GM12873 (cell line): ENCODE measurements at regions not wholly inside any gene's neighbourhood (a gene's known extent, or its start where the extent isn't known, plus 50 kb on each side); places are given as distances from the start of the nearest gene placed in this dataset.

Experiments
- TF ChIP-seq, protein P1 (sequence below): IDR thresholded peaks from 2 replicates; pipeline ENCODE4 v1.5.1; 2012; ENCODE audit warnings: low read depth, mild to moderate bottlenecking, moderate library complexity, low read length, control low read depth; ENCODE audit not compliant: insufficient read depth; ENCODE audit errors: missing control alignments

DNA sequence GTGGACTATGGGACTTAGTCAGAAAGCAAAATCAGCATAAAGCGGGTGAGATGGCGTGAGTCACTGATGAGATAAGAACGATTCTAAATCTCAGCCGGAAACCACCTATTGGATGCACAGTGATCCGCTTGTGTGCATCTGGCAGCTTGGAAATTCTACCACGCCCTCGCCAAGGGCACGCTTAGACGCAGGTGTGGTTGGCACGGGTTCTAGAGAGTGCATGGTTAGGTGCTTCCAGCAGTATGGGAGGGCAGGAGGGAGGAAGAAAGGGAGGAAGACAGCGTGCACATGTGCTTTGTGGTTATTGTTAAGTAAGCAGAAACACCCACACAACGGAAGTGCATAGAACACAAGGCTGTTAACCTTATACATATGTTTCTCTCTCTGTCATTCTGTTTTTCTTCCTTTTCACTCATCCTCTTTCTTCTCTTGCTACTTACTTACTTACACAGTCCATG lies 374.0 kb upstream of the ASIC2 start:
- TF ChIP-seq, protein P1, sequence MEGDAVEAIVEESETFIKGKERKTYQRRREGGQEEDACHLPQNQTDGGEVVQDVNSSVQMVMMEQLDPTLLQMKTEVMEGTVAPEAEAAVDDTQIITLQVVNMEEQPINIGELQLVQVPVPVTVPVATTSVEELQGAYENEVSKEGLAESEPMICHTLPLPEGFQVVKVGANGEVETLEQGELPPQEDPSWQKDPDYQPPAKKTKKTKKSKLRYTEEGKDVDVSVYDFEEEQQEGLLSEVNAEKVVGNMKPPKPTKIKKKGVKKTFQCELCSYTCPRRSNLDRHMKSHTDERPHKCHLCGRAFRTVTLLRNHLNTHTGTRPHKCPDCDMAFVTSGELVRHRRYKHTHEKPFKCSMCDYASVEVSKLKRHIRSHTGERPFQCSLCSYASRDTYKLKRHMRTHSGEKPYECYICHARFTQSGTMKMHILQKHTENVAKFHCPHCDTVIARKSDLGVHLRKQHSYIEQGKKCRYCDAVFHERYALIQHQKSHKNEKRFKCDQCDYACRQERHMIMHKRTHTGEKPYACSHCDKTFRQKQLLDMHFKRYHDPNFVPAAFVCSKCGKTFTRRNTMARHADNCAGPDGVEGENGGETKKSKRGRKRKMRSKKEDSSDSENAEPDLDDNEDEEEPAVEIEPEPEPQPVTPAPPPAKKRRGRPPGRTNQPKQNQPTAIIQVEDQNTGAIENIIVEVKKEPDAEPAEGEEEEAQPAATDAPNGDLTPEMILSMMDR: no peak

DNA sequence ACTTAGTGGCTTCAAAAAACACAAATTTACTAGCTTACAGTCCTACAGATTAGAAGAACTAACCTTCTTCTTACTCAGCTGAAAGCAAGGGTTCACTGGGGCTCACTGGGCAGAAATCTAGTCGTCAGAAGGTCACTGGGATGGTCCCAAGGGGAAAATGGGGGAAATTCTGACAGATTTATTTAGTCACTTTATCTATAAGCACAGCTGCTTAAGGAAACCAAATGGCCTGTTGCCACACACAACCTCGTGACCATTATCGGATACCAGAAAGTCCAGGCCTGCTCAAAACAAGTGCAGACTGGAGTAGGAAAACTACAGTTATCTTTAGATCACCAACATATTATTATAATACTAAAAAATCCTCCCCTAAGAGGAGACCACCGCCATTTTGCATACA lies 374.6 kb upstream of the ASIC2 start:
- TF ChIP-seq, protein P1: no peak

DNA sequence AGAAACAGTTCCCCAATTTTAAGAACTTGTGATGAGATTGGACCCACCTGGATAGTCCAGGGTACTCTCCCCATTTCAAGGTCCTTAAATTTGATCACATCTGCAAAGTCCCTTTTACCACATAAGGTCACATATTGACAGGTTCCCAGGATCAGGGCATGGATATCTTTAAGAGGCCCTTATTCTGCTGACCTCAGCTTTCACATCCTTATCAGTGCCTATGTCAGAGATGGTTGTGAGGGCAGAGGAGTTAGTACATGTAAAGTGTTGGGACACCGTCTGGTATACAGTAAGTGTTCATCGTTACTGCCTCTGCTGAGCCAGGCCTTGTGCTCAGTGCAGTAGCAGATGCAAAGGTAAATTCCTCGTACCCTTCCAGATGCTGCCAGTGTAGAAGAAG lies 375.4 kb upstream of the ASIC2 start:
- TF ChIP-seq, protein P1: no peak

DNA sequence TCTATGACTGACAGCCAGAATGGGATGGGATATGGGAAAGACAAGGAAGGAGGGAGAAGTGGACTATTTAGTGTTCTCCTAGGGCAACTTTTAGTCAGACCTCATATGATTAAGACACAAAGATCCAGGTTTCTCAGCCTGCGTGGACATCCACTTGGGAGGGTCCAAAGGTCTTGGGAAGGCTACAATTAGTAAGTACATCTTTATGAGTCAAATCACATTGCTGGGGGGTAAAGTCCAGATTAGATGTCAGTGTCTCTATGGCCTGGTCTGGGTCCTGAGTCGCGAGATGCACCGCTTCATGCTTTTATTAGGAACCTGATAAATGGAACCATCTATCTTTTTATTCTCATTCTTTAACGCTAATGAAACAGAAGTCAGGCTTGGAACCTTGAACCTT lies 378.4 kb upstream of the ASIC2 start:
- TF ChIP-seq, protein P1: no peak

DNA sequence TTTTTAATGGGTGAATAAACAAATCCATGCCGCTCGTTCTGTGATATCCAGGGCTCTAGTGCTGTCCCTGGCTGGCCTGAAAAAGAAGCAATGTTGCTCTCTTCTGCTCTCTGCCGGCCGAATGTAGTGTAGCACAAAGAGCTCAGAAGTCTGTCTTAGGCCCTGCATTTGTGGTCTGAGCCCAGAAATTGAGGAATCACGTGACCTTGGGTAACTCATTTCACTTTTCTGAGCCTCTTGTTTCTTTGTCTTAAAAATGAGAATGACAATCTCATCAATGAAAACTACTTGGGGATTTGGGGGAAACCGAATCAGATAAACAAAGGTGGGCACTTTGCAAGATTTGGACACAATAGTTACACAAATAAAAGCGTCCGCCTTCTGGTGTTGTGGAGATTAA lies 381.6 kb upstream of the ASIC2 start:
- TF ChIP-seq, protein P1: peak; percentile 85

DNA sequence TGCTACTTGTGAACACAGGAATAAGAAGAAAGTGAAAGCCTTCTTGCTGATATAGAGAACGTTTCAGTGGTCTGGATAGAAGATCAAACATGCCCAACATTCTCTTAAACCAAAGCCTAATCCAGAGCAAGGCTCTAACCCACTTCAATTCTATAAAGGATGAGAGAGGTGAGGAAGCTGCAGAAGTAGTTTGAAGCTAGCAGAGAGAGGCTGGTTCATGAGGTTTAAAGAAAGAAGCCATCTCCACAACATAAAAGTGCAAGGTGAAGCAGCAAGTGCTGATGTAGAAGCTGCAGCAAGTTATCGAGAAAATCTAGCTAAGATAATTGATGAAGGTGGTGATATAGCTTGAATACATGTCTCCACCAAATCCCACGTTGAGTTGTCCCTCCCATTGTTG lies 383.3 kb upstream of the ASIC2 start:
- TF ChIP-seq, protein P1: no peak

DNA sequence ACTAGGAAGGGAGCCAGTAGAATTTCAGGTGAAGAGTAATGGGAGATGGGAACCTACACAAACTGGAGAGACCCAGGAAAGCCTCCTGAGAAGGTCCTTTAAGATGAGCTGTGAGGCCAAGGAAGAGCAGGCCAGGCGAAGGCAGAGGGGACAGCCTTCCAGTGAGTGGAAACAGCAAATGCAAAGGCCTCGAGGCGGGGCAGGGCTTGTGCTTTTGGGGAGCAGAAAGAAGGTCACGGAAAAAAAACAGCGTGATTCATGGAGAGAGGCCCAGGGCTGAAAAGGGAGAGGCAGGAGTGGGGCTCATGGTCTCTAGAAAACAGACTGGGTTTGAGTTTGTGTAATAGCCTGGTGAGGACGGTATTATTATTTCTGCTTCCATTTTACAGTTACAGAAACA lies 386.5 kb upstream of the ASIC2 start:
- TF ChIP-seq, protein P1: no peak
